DMS 273 (cell line): ENCODE measurements at regions not wholly inside any gene's neighbourhood (a gene's known extent, or its start where the extent isn't known, plus 50 kb on each side); places are given as distances from the start of the nearest gene placed in this dataset.
A peak's percentile ranks its signal among the peaks of the same experiment; 100 is the strongest.

Experiments used
- DNase-seq: peaks from one replicate; lab custom pipeline; 2025; ENCODE audit not compliant: unreplicated experiment; lab: John Stamatoyannopoulos, UW

GRCh38 chr7:73963252-73963822 is 64.6 kb upstream of the ELN start:
- DNase-seq: no peak

GRCh38 chr7:73964786-73965185 is 63.2 kb upstream of the ELN start:
- DNase-seq: no peak

GRCh38 chr7:73966062-73966940 is 61.7 kb upstream of the ELN start:
- DNase-seq: no peak

GRCh38 chr7:73966941-73967831 is 60.8 kb upstream of the ELN start:
- no peak for DNase-seq

GRCh38 chr7:73967832-73968290 is 60.1 kb upstream of the ELN start:
- DNase-seq: no peak

- no peak for DNase-seq
Observed at GRCh38 chr7:73968487-73968886, 59.5 kb upstream of the ELN start.

- no peak for DNase-seq
Observed at GRCh38 chr7:73969991-73970390, 58.0 kb upstream of the ELN start.

GRCh38 chr7:73970801-73971229 is 57.2 kb upstream of the ELN start:
- peak; percentile 83 for DNase-seq

- no peak for DNase-seq
Observed at GRCh38 chr7:73971322-73971703, 56.7 kb upstream of the ELN start.

GRCh38 chr7:73971704-73972341 is 56.1 kb upstream of the ELN start:
- DNase-seq: peak; percentile 54

- DNase-seq: no peak
Observed at GRCh38 chr7:73972614-73973013, 55.4 kb upstream of the ELN start.

GRCh38 chr7:73973091-73973490 is 54.9 kb upstream of the ELN start:
- no peak for DNase-seq

- DNase-seq: no peak
Observed at GRCh38 chr7:73974101-73974947, 53.6 kb upstream of the ELN start.

GRCh38 chr7:73974948-73975926 is 52.7 kb upstream of the ELN start:
- no peak for DNase-seq

- no peak for DNase-seq
Observed at GRCh38 chr7:73976761-73977618, 51.0 kb upstream of the ELN start.

GRCh38 chr7:73977619-73978618 is 50.1 kb upstream of the ELN start:
- DNase-seq: no peak
